ENCODE measurements at regions not wholly inside any gene's neighbourhood (a gene's known extent, or its start where the extent isn't known, plus 50 kb on each side); places are given as distances from the start of the nearest gene placed in this dataset.

- no peak for TF ChIP-seq CTCF (IDR thresholded peaks at IDR 0.05; ENCODE audit: low read length)
- no peak for TF ChIP-seq EZH2 (IDR thresholded peaks at IDR 0.05; ENCODE audit: borderline replicate concordance, low read length)
Observed at GRCh38 chr14:89721956-89722355, 232.6 kb downstream of the EFCAB11 start.

Measured in OCI-LY1 (cell line).